Stimulated activated effector memory CD8-positive, alpha-beta T cell treated with anti-CD3 and anti-CD28 coated beads, Interleukin-12 subunit alpha, Interleukin-12 subunit beta, amount 100 ng/mL, for 72 hours (primary cell): ENCODE measurements at regions not wholly inside any gene's neighbourhood (a gene's known extent, or its start where the extent isn't known, plus 50 kb on each side); places are given as distances from the start of the nearest gene placed in this dataset.

Experiments
- ATAC-seq: fragments of 150-1000 bp; cut with Tn5 transposase; 2 replicates; pipeline ENCODE4 v1.10.0; 2021
- DNase-seq, 2 donors: peaks; one replicate each; pipeline ENCODE4 v3.0.0; 2021 to 2022; ENCODE audit warnings: low spot score in 2 of 2
- H3K27ac Mint-ChIP-seq: one replicate; pipeline ENCODE4 v1.8.0; 2022; ENCODE audit warnings: mild to moderate bottlenecking, mixed read lengths
- H3K36me3 Mint-ChIP-seq: one replicate; pipeline ENCODE4 v1.8.0; 2022; ENCODE audit warnings: mild to moderate bottlenecking, mixed read lengths
- H3K4me1 Mint-ChIP-seq: one replicate; pipeline ENCODE4 v1.8.0; 2022; ENCODE audit warnings: mixed read lengths
- H3K4me3 Mint-ChIP-seq: one replicate; pipeline ENCODE4 v1.8.0; 2022; ENCODE audit warnings: mild to moderate bottlenecking, mixed read lengths
- H3K9me3 Mint-ChIP-seq: one replicate; pipeline ENCODE4 v1.8.0; 2022; ENCODE audit warnings: mixed read lengths

GRCh38 chr3:135905058-135905724, 60.3 kb upstream of the PPP2R3A start:
- DNase-seq = no peak
- ATAC-seq = no peak
- H3K9me3 Mint-ChIP-seq = no peaks in the 10 kb centered on the region
- H3K27ac Mint-ChIP-seq = no peak overlapping the region
- H3K36me3 Mint-ChIP-seq = no peaks in the 10 kb centered on the region
- no peak overlapping the region for H3K4me3 Mint-ChIP-seq
- H3K4me1 Mint-ChIP-seq = no peaks in the 10 kb centered on the region

GRCh38 chr3:135907422-135908165, 57.9 kb upstream of the PPP2R3A start:
- H3K4me3 Mint-ChIP-seq = no peak overlapping the region
- ATAC-seq (no peak), DNase-seq (no peak)
- H3K9me3 Mint-ChIP-seq = no peaks in the 10 kb centered on the region
- no peaks in the 10 kb centered on the region for H3K4me1 Mint-ChIP-seq
- H3K27ac Mint-ChIP-seq = no peak overlapping the region
- H3K36me3 Mint-ChIP-seq = no peaks in the 10 kb centered on the region

GRCh38 chr3:135908225-135908624, 57.3 kb upstream of the PPP2R3A start:
- DNase-seq (no peak), ATAC-seq (no peak)
- Mint-ChIP-seq H3K4me3 (no peak overlapping the region), H3K9me3 (no peaks in the 10 kb centered on the region), H3K27ac (no peak overlapping the region), H3K4me1 (no peaks in the 10 kb centered on the region), H3K36me3 (no peaks in the 10 kb centered on the region)

DNA sequence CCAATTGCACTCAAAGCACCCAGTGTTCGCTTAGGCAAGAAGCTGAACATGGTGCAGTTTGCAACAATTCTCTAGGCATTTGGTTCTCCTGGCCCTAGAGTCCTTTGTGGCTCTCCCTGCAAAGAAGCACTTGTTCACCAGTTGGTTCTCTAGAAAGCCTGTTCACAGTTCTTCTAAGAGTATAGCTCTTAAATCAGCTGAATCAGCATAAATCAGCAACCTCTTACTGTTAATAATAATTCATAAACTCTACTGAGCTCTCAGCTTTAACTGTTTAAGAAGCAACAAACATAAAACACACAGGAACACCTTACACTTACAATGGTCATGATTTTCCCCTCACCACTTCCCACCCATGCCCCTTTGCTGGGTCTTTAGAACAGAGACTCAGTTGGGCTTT, 56.8 kb upstream of the PPP2R3A start:
- Mint-ChIP-seq H3K9me3 (no peaks in the 10 kb centered on the region), H3K27ac (no peak overlapping the region), H3K4me1 (no peaks in the 10 kb centered on the region), H3K36me3 (no peaks in the 10 kb centered on the region), H3K4me3 (no peak overlapping the region)
- ATAC-seq (no peak), DNase-seq (no peak)

- no peaks in the 10 kb centered on the region for H3K36me3 Mint-ChIP-seq
- no peaks in the 10 kb centered on the region for H3K9me3 Mint-ChIP-seq
- H3K27ac Mint-ChIP-seq = no peak overlapping the region
- DNase-seq (no peak), ATAC-seq (no peak)
- H3K4me3 Mint-ChIP-seq = no peak overlapping the region
- no peaks in the 10 kb centered on the region for H3K4me1 Mint-ChIP-seq
These were observed 54.4 kb upstream of the PPP2R3A start for GRCh38 chr3:135911110-135911509.

DNA sequence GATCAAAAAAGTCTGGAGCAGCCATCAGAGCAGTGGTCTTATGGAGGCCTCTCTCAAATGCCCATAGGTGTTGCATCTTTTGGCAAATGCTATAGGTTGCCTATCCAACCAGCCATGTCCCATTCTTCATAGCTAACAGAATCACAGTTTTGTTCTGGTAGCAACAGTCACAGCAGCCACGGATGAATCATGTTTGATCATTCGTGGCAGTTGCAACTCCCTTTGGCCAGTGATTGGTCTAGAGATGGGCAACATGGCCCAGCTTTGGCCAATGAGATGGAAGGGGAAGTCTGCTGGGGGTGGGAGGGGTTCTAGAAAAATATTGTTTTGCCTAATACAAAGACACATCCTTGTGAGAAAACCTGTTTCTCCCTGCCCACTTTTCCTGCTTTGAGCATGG, 50.3 kb upstream of the PPP2R3A start:
- Mint-ChIP-seq H3K27ac (no peak overlapping the region), H3K36me3 (no peaks in the 10 kb centered on the region), H3K4me1 (no peaks in the 10 kb centered on the region), H3K9me3 (no peaks in the 10 kb centered on the region), H3K4me3 (no peak overlapping the region)
- no peak for ATAC-seq
- no peak for DNase-seq
